ENCODE measurements at regions not wholly inside any gene's neighbourhood (a gene's known extent, or its start where the extent isn't known, plus 50 kb on each side); places are given as distances from the start of the nearest gene placed in this dataset.
A peak's percentile ranks its signal among the peaks of the same experiment; 100 is the strongest.

GRCh38 chr21:39084073-39084472 lies 99.2 kb downstream of the PSMG1 start:
- H3K27ac ChIP-seq (ENCODE audit: low read depth, low read length), result no peak overlapping the region
- H3K9me3 ChIP-seq (ENCODE audit: control insufficient read depth in 3 of 3, low read length in 3 of 3), result no peaks in the 10 kb centered on the region
- H3K9ac ChIP-seq (ENCODE audit: low read depth in 1 of 3, low read length in 3 of 3), result no peak overlapping the region
- H3K4me1 ChIP-seq (ENCODE audit: control insufficient read depth in 3 of 3, insufficient read depth in 3 of 3, low read length in 3 of 3), result peaks cover 30 to 51% (median 51%) of the 10 kb centered on the region in 3 donors
- no peaks in the 10 kb centered on the region for H3K27me3 ChIP-seq (ENCODE audit: control insufficient read depth in 3 of 3, insufficient read depth in 3 of 3, low read length in 3 of 3)
- no peak overlapping the region for H3K4me3 ChIP-seq (ENCODE audit: low read length in 3 of 3)
- no peaks in the 10 kb centered on the region for H3K36me3 ChIP-seq (ENCODE audit: control insufficient read depth in 3 of 3, insufficient read depth in 3 of 3, low read length in 3 of 3)

GRCh38 chr21:39083377-39084008 lies 99.8 kb downstream of the PSMG1 start:
- Histone ChIP-seq H3K4me1 (ENCODE audit: control insufficient read depth in 3 of 3, insufficient read depth in 3 of 3, low read length in 3 of 3) (peaks cover 28 to 47% (median 45%) of the 10 kb centered on the region in 3 donors), H3K27me3 (ENCODE audit: control insufficient read depth in 3 of 3, insufficient read depth in 3 of 3, low read length in 3 of 3) (no peaks in the 10 kb centered on the region), H3K9ac (ENCODE audit: low read depth in 1 of 3, low read length in 3 of 3) (peak overlapping the region in 1 of 3 donors; percentile 64), H3K9me3 (ENCODE audit: control insufficient read depth in 3 of 3, low read length in 3 of 3) (no peaks in the 10 kb centered on the region), H3K36me3 (ENCODE audit: control insufficient read depth in 3 of 3, insufficient read depth in 3 of 3, low read length in 3 of 3) (no peaks in the 10 kb centered on the region), H3K27ac (ENCODE audit: low read depth, low read length) (no peak overlapping the region), H3K4me3 (ENCODE audit: low read length in 3 of 3) (peak overlapping the region in 1 of 3 donors; percentile 20)

GRCh38 chr21:39082656-39083376 lies 100.4 kb downstream of the PSMG1 start:
- no peak overlapping the region for H3K27ac ChIP-seq (ENCODE audit: low read depth, low read length)
- no peaks in the 10 kb centered on the region for H3K36me3 ChIP-seq (ENCODE audit: control insufficient read depth in 3 of 3, insufficient read depth in 3 of 3, low read length in 3 of 3)
- peak overlapping the region in 2 of 3 donors; percentile 20 to 61 for H3K4me3 ChIP-seq (ENCODE audit: low read length in 3 of 3)
- H3K9ac ChIP-seq (ENCODE audit: low read depth in 1 of 3, low read length in 3 of 3), result peak overlapping the region in 1 of 3 donors; percentile 64
- no peaks in the 10 kb centered on the region for H3K9me3 ChIP-seq (ENCODE audit: control insufficient read depth in 3 of 3, low read length in 3 of 3)
- H3K4me1 ChIP-seq (ENCODE audit: control insufficient read depth in 3 of 3, insufficient read depth in 3 of 3, low read length in 3 of 3), result peaks cover 21 to 42% (median 38%) of the 10 kb centered on the region in 3 donors
- H3K27me3 ChIP-seq (ENCODE audit: control insufficient read depth in 3 of 3, insufficient read depth in 3 of 3, low read length in 3 of 3), result no peaks in the 10 kb centered on the region

- no peak overlapping the region for H3K27ac ChIP-seq (ENCODE audit: low read depth, low read length)
- H3K4me3 ChIP-seq (ENCODE audit: low read length in 3 of 3), result no peak overlapping the region
- H3K4me1 ChIP-seq (ENCODE audit: control insufficient read depth in 3 of 3, insufficient read depth in 3 of 3, low read length in 3 of 3), result peaks cover 7 to 20% (median 20%) of the 10 kb centered on the region in 3 donors
- no peaks in the 10 kb centered on the region for H3K9me3 ChIP-seq (ENCODE audit: control insufficient read depth in 3 of 3, low read length in 3 of 3)
- H3K9ac ChIP-seq (ENCODE audit: low read depth in 1 of 3, low read length in 3 of 3), result no peak overlapping the region
- H3K27me3 ChIP-seq (ENCODE audit: control insufficient read depth in 3 of 3, insufficient read depth in 3 of 3, low read length in 3 of 3), result no peaks in the 10 kb centered on the region
- H3K36me3 ChIP-seq (ENCODE audit: control insufficient read depth in 3 of 3, insufficient read depth in 3 of 3, low read length in 3 of 3), result no peaks in the 10 kb centered on the region
These were observed 102.9 kb downstream of the PSMG1 start for GRCh38 chr21:39080366-39080765.

- no peak overlapping the region for H3K4me3 ChIP-seq (ENCODE audit: low read length in 3 of 3)
- H3K36me3 ChIP-seq (ENCODE audit: control insufficient read depth in 3 of 3, insufficient read depth in 3 of 3, low read length in 3 of 3), result no peaks in the 10 kb centered on the region
- peaks cover 7 to 16% (median 15%) of the 10 kb centered on the region in 3 donors for H3K4me1 ChIP-seq (ENCODE audit: control insufficient read depth in 3 of 3, insufficient read depth in 3 of 3, low read length in 3 of 3)
- H3K27me3 ChIP-seq (ENCODE audit: control insufficient read depth in 3 of 3, insufficient read depth in 3 of 3, low read length in 3 of 3), result no peaks in the 10 kb centered on the region
- H3K9me3 ChIP-seq (ENCODE audit: control insufficient read depth in 3 of 3, low read length in 3 of 3), result no peaks in the 10 kb centered on the region
- no peak overlapping the region for H3K9ac ChIP-seq (ENCODE audit: low read depth in 1 of 3, low read length in 3 of 3)
- H3K27ac ChIP-seq (ENCODE audit: low read depth, low read length), result no peak overlapping the region
These were observed 103.6 kb downstream of the PSMG1 start for GRCh38 chr21:39079617-39080016.

- H3K9me3 ChIP-seq (ENCODE audit: control insufficient read depth in 3 of 3, low read length in 3 of 3), result no peaks in the 10 kb centered on the region
- no peaks in the 10 kb centered on the region for H3K27me3 ChIP-seq (ENCODE audit: control insufficient read depth in 3 of 3, insufficient read depth in 3 of 3, low read length in 3 of 3)
- H3K36me3 ChIP-seq (ENCODE audit: control insufficient read depth in 3 of 3, insufficient read depth in 3 of 3, low read length in 3 of 3), result no peaks in the 10 kb centered on the region
- peaks cover 7 to 12% (median 10%) of the 10 kb centered on the region in 3 donors for H3K4me1 ChIP-seq (ENCODE audit: control insufficient read depth in 3 of 3, insufficient read depth in 3 of 3, low read length in 3 of 3)
- H3K4me3 ChIP-seq (ENCODE audit: low read length in 3 of 3), result no peak overlapping the region
- no peak overlapping the region for H3K9ac ChIP-seq (ENCODE audit: low read depth in 1 of 3, low read length in 3 of 3)
- no peak overlapping the region for H3K27ac ChIP-seq (ENCODE audit: low read depth, low read length)
These were observed 104.8 kb downstream of the PSMG1 start for GRCh38 chr21:39078322-39079065.

- Histone ChIP-seq H3K27ac (ENCODE audit: low read depth, low read length) (no peak overlapping the region), H3K27me3 (ENCODE audit: control insufficient read depth in 3 of 3, insufficient read depth in 3 of 3, low read length in 3 of 3) (no peaks in the 10 kb centered on the region)
These were observed 105.4 kb downstream of the PSMG1 start for GRCh38 chr21:39077876-39078275.

GRCh38 chr21:39074508-39074907 lies 108.7 kb downstream of the PSMG1 start:
- Histone ChIP-seq H3K27me3 (ENCODE audit: control insufficient read depth in 3 of 3, insufficient read depth in 3 of 3, low read length in 3 of 3) (no peaks in the 10 kb centered on the region), H3K9ac (ENCODE audit: low read depth in 1 of 3, low read length in 3 of 3) (no peak overlapping the region), H3K4me3 (ENCODE audit: low read length in 3 of 3) (no peak overlapping the region), H3K27ac (ENCODE audit: low read depth, low read length) (no peak overlapping the region), H3K4me1 (ENCODE audit: control insufficient read depth in 3 of 3, insufficient read depth in 3 of 3, low read length in 3 of 3) (peaks cover 0 to 3% (median 3%) of the 10 kb centered on the region in 3 donors), H3K9me3 (ENCODE audit: control insufficient read depth in 3 of 3, low read length in 3 of 3) (no peaks in the 10 kb centered on the region), H3K36me3 (ENCODE audit: control insufficient read depth in 3 of 3, insufficient read depth in 3 of 3, low read length in 3 of 3) (no peaks in the 10 kb centered on the region)

More at GRCh38 chr21:39077876-39078275, 105.4 kb downstream of the PSMG1 start:
- Histone ChIP-seq H3K9me3 (ENCODE audit: control insufficient read depth in 3 of 3, low read length in 3 of 3) (no peaks in the 10 kb centered on the region), H3K36me3 (ENCODE audit: control insufficient read depth in 3 of 3, insufficient read depth in 3 of 3, low read length in 3 of 3) (no peaks in the 10 kb centered on the region), H3K9ac (ENCODE audit: low read depth in 1 of 3, low read length in 3 of 3) (no peak overlapping the region), H3K4me1 (ENCODE audit: control insufficient read depth in 3 of 3, insufficient read depth in 3 of 3, low read length in 3 of 3) (peaks cover 4 to 8% (median 6%) of the 10 kb centered on the region in 3 donors), H3K4me3 (ENCODE audit: low read length in 3 of 3) (no peak overlapping the region)

- Histone ChIP-seq H3K27ac (ENCODE audit: low read depth, low read length) (no peak overlapping the region), H3K27me3 (ENCODE audit: control insufficient read depth in 3 of 3, insufficient read depth in 3 of 3, low read length in 3 of 3) (no peaks in the 10 kb centered on the region), H3K9me3 (ENCODE audit: control insufficient read depth in 3 of 3, low read length in 3 of 3) (no peaks in the 10 kb centered on the region)
These were observed 109.5 kb downstream of the PSMG1 start for GRCh38 chr21:39073717-39074116.

GRCh38 chr21:39073063-39073462 lies 110.2 kb downstream of the PSMG1 start:
- no peak overlapping the region for H3K4me3 ChIP-seq (ENCODE audit: low read length in 3 of 3)
- H3K27ac ChIP-seq (ENCODE audit: low read depth, low read length), result no peak overlapping the region
- H3K4me1 ChIP-seq (ENCODE audit: control insufficient read depth in 3 of 3, insufficient read depth in 3 of 3, low read length in 3 of 3), result peaks cover 0 to 3% (median 3%) of the 10 kb centered on the region in 3 donors
- H3K9me3 ChIP-seq (ENCODE audit: control insufficient read depth in 3 of 3, low read length in 3 of 3), result no peaks in the 10 kb centered on the region
- no peak overlapping the region for H3K9ac ChIP-seq (ENCODE audit: low read depth in 1 of 3, low read length in 3 of 3)
- H3K27me3 ChIP-seq (ENCODE audit: control insufficient read depth in 3 of 3, insufficient read depth in 3 of 3, low read length in 3 of 3), result no peaks in the 10 kb centered on the region
- H3K36me3 ChIP-seq (ENCODE audit: control insufficient read depth in 3 of 3, insufficient read depth in 3 of 3, low read length in 3 of 3), result no peaks in the 10 kb centered on the region

More at GRCh38 chr21:39073717-39074116, 109.5 kb downstream of the PSMG1 start:
- peaks cover 0 to 3% (median 3%) of the 10 kb centered on the region in 3 donors for H3K4me1 ChIP-seq (ENCODE audit: control insufficient read depth in 3 of 3, insufficient read depth in 3 of 3, low read length in 3 of 3)
- H3K9ac ChIP-seq (ENCODE audit: low read depth in 1 of 3, low read length in 3 of 3), result no peak overlapping the region
- no peak overlapping the region for H3K4me3 ChIP-seq (ENCODE audit: low read length in 3 of 3)
- no peaks in the 10 kb centered on the region for H3K36me3 ChIP-seq (ENCODE audit: control insufficient read depth in 3 of 3, insufficient read depth in 3 of 3, low read length in 3 of 3)
